ENCODE measurements at regions not wholly inside any gene's neighbourhood (a gene's known extent, or its start where the extent isn't known, plus 50 kb on each side); places are given as distances from the start of the nearest gene placed in this dataset.
"Not testable (repeated sequence)": the region's sequence is repeated elsewhere in the genome, so short reads cannot be mapped to it uniquely, and the experiment has no call there.

DNA sequence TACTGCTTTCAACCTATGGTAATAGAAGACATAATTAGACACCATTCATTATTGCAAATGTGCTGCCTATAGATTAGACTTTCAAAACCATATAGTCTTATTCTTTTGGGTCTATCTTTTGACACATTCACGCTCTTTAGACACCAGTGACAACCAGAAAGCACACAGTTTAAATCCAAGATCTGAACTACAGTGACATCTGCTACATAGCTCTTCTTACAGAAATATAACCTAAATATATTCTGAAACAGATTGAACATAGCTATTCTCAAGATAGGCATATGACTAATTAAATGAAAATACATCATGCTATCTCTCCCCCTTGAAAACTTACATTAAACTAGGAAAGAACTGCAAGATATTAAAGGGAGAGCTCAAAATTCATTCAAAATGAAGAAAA, 514.2 kb upstream of the SLITRK6 start:
- TF ChIP-seq, protein P1, sequence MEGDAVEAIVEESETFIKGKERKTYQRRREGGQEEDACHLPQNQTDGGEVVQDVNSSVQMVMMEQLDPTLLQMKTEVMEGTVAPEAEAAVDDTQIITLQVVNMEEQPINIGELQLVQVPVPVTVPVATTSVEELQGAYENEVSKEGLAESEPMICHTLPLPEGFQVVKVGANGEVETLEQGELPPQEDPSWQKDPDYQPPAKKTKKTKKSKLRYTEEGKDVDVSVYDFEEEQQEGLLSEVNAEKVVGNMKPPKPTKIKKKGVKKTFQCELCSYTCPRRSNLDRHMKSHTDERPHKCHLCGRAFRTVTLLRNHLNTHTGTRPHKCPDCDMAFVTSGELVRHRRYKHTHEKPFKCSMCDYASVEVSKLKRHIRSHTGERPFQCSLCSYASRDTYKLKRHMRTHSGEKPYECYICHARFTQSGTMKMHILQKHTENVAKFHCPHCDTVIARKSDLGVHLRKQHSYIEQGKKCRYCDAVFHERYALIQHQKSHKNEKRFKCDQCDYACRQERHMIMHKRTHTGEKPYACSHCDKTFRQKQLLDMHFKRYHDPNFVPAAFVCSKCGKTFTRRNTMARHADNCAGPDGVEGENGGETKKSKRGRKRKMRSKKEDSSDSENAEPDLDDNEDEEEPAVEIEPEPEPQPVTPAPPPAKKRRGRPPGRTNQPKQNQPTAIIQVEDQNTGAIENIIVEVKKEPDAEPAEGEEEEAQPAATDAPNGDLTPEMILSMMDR (IDR thresholded peaks at IDR 0.05; ENCODE audit: control insufficient read depth, insufficient read depth, low read depth, low read length, missing control alignments), result no peak
- H3K4me3 ChIP-seq (ENCODE audit: control insufficient read depth, low read depth, low read length), result no peak overlapping the region
- DNase-seq (ENCODE audit: low read depth), result no peak

DNA sequence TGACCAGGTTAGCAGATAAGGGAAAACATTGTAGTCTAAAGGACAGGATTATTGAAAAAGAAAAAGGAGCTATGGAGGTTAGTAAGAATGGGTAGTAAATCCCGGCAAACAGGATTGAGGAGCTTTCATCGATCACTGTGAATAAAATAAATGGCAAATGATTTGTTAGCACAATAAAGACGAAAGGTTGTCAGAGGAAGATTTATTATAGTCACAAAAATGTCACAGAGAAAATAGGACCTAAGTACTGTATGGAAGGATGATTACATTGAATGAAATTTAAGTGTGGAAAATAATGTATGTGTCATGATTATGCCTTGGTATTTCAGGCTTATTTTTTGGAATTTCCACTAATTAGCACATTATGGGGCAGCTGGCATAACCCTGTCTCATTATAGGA, 519.2 kb upstream of the SLITRK6 start:
- no peak overlapping the region for H3K4me3 ChIP-seq (ENCODE audit: control insufficient read depth, low read depth, low read length)
- TF ChIP-seq, protein P1 (IDR thresholded peaks at IDR 0.05; ENCODE audit: control insufficient read depth, insufficient read depth, low read depth, low read length, missing control alignments), result no peak
- DNase-seq (ENCODE audit: low read depth), result no peak

DNA sequence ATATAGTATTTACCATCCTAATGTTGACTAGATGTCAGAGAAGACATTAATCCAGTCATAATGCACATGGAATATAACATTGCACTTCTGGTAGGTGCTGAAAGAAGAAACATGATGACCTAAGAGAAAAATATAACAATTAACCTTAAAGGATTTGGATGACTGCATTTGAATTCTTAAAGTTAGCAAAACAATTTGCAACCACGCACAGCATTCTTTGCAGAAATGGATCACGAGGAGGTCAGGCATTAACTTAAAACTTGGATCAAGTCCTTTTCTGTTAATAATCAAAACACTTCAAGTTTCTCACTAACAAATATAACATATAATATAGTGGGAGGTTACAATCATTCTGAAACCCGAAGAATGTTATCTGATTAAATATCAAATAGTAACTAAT, 525.0 kb upstream of the SLITRK6 start:
- TF ChIP-seq, protein P1 (IDR thresholded peaks at IDR 0.05; ENCODE audit: control insufficient read depth, insufficient read depth, low read depth, low read length, missing control alignments), result no peak
- DNase-seq (ENCODE audit: low read depth), result no peak
- no peak overlapping the region for H3K4me3 ChIP-seq (ENCODE audit: control insufficient read depth, low read depth, low read length)

DNA sequence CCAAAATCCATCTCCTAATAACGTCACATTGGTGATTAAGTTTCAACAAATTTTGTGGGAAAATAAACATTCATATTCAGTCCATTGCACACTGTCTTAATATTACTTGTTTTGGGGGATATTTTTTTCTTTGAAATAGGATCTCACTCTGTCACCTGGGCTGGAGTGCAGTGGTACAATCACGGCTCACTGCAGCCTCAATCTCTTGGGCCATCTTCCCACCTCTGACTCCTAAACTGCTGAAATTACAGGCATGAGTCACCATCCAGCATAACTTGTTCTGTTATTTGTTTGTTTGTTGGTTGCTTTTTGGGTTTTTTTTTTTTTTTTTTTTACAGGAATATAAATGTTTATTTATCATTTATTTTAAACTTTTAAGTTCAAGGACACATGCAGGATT, 556.1 kb upstream of the SLITRK6 start:
- H3K4me3 ChIP-seq (ENCODE audit: control insufficient read depth, low read depth, low read length), result no peak overlapping the region
- DNase-seq (ENCODE audit: low read depth), result no peak
- TF ChIP-seq, protein P1 (IDR thresholded peaks at IDR 0.05; ENCODE audit: control insufficient read depth, insufficient read depth, low read depth, low read length, missing control alignments), result no peak

DNA sequence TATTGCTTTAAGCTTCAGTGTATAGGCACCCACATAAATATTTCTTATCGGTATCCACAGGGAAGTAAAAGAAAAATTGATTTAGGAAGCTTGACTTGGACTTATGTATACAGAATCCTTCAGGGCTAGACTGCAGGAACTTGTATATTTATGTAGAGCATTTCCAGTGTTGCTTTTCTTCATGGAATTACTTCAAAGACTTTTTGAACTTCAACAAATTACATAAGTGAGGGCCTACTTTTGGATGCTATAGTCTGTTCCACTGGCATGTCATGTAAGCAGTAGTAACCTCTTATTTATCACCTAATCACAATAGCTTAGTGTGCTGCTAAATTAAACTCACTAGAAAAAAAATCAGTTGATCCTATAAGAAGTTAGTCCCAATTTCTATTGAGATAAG, 557.9 kb upstream of the SLITRK6 start:
- DNase-seq (ENCODE audit: low read depth), result no peak
- TF ChIP-seq, protein P1 (IDR thresholded peaks at IDR 0.05; ENCODE audit: control insufficient read depth, insufficient read depth, low read depth, low read length, missing control alignments), result no peak
- no peak overlapping the region for H3K4me3 ChIP-seq (ENCODE audit: control insufficient read depth, low read depth, low read length)

DNA sequence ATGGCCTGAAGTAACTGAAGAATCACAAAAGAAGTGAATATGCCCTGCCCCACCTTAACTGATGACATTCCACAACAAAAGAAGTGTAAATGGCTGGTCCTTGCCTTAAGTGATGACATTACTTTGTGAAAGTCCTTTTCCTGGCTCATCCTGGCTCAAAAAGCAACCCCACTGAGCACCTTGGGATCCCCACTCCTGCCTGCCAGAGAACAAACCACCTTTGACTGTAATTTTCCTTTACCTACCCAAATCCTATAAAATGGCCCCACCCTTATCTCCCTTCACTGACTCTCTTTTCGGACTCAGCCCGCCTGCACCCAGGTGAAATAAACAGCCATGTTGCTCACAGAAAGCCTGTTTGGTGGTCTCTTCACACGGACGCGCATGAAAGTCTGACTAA, 564.5 kb upstream of the SLITRK6 start:
- DNase-seq (ENCODE audit: low read depth); H3K4me3 ChIP-seq (ENCODE audit: control insufficient read depth, low read depth, low read length): not testable (repeated sequence)

DNA sequence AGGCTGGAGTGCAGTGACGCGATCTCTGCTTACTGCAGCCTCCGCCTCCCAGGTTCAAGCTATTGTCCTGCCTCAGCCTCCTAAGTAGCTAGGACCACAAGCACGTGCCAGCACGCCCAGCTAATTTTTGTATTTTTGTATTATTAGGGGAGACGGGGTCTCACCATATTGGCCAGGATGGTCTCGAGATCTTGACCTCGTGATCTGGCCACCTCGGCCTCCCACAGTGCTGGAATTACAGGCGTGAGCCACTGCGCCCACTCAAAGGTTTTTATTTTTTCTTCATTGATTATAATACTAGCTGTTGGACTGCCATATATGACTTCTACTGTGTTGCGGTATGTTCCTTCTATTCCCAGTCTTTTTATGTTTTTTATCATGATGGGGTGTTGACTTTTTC, 569.7 kb upstream of the SLITRK6 start:
- no peak overlapping the region for H3K4me3 ChIP-seq (ENCODE audit: control insufficient read depth, low read depth, low read length)
- no peak for DNase-seq (ENCODE audit: low read depth)

More for the DNA sequence above, 569.7 kb upstream of the SLITRK6 start:
- TF ChIP-seq, protein P1 (IDR thresholded peaks at IDR 0.05; ENCODE audit: control insufficient read depth, insufficient read depth, low read depth, low read length, missing control alignments), result no peak

Measured in AG09309 (cell line).